Activated CD4-positive, alpha-beta T cell treated with anti-CD3 and anti-CD28 coated beads, Interleukin-2, Interleukin-4, amounts not matched to agents 100 ng/mL and 50 ng/mL, durations not matched to agents 16 hours and 8 hours (primary cell): ENCODE measurements at regions not wholly inside any gene's neighbourhood (a gene's known extent, or its start where the extent isn't known, plus 50 kb on each side); places are given as distances from the start of the nearest gene placed in this dataset.
"Not testable (repeated sequence)": the region's sequence is repeated elsewhere in the genome, so short reads cannot be mapped to it uniquely, and the experiment has no call there.

Experiments
- DNase-seq: peaks from one replicate; pipeline ENCODE4 v3.0.0-alpha.2; 2020; ENCODE audit warnings: low spot score

GRCh38 chr1:200317236-200317635 is 92.6 kb downstream of the ZNF281 start:
- no peak for DNase-seq

DNA sequence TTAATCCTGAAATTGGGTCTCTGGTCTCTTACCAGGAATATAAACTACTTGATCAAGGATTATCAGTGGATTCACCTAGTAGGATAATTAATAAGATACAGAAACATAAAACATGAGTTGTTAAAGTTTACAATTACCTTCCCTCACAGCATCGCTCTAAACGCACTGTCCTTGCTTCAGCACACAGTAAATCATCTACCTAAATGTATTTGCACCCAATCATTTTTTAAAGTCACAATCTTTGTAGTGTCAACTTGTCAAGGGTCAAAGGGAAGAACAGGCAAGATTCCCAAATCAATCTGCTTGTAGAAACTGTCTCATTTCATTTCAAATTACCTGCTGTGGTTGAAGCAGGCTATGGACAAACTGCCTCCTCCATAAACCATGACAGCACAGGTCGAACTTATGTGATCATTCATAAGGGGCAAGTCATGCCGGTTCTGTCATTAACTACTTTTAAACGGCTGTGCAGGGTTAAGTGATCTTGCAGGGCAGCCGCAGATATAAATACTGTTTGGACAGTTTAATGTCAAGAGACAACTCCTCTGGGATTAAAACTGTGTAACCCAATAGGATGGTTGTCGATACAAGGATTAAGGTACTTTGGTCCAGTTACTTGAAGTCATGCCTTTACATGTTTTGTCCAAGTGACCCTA is 93.6 kb downstream of the ZNF281 start:
- no peak for DNase-seq

DNA sequence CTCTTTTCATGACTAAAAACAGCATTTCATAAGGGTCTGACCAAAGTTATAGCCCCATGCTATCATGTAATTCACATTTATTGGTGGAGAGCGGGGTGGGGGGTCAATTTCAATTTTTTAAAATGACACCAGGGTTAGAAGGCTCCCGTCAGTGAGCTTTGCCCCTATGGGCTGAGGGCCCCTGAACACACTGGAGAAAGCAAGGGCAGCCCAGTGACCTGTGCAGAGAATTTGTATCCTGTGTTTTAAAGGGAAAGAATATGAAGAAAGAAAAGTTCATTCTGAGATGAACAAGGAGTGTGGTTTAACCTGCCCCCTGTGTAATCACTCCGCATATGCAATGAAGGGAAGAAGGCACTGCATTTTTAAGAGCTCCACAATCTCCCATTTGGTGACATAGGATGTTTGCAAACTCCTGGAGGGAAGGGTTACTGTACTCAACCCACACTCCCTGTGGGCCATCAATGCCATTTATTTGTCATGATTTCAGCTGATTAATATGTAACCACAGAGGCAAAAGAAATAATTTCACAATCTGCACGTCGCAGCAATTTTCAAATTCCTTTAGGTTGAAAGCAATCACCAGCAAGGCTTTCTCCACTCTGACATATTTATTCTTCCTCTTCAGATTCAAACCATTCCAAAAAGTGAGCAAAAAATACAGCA is 95.6 kb downstream of the ZNF281 start:
- no peak for DNase-seq

- no peak for DNase-seq
Observed at GRCh38 chr1:200311256-200311655, 98.6 kb downstream of the ZNF281 start.

DNA sequence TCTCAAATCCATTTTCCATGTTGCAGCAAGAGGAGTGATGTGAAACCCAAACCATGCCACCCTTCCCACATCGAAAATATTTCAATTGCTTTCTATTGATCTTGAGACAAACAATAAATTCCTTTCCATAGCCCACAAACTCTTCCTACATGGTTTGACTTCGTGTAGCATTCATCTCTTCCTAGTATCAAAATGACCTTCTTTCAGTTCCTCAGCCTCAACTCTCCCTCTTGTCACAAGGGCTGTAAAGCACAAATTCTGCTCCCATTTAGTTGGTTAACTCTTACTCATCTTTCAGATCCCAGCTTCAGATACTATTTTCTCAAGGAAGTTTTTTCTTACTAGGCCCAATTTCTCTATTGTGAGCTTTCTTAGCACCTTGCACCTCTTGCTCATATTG is 99.0 kb downstream of the ZNF281 start:
- DNase-seq, result no peak

DNA sequence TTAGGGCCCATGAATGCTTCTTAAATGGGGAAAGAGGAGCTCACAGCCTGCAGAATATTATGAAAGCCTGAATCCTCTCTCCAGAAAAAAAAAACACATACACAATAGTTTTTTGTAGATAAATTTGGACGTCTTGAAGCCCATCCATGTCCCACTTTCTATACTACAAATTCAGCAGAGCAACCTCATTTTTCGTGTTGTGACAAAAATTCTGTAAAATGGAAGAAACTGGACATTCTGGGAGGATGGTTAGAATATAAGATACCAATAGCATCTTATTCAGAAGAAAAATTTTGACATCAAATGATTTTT is 102.1 kb downstream of the ZNF281 start:
- no peak for DNase-seq

- DNase-seq, result peak; percentile 44
Observed at GRCh38 chr1:200306944-200307754, 102.7 kb downstream of the ZNF281 start.

DNA sequence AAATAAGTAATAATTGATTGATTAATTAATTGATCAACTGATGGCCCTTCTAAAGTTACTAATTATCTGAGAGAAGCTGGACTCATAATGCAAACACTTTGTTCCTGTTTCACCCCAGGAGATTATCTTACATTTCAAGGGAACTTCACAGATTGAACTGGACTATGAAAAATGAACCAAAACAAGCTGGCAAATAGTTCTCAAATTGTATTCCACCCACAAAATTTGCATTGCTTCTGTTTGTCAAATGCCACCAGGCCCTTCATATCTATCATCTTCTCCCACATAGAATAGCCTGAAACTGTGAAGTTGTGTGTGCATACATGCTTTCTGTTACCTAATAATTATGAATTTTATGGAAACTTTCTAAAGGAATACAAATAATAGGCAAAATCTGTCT is 104.0 kb downstream of the ZNF281 start:
- no peak for DNase-seq

DNA sequence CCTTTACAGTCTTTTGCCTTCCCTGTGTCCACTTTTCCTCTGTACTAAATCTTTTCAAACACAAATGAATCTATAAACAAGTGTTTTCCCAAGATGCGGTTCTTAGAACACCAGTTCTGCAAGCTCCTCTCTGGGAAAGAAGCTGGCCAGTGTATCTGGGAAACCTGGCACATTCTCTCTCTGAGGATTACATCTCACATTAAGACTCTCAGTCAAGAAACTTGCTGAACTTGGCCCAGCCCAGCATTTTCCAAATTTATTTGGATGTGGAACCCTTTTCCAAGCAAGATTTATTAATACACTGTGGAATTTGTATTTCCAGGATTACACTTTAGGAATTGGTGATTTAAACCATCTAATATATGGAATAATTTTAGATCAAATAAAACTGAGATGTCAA is 105.7 kb downstream of the ZNF281 start:
- DNase-seq, result no peak

DNA sequence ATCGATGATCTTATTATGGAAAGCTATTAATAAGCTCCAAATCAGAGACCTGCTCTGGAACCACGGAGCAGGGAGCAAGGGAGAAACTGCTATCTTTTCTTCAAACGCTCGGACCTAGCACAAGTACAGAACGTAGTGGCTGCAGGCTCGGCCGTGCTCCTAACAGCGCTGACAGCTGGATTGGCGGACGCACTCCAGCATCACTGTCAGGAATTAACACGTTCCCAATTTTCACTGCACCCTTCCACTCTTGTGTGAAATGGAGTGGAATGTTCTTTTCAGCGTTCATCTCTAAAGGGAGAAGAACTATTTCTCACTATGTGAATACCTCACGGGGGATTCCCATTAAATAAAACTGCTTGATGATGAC is 106.9 kb downstream of the ZNF281 start:
- no peak for DNase-seq

GRCh38 chr1:200302192-200302920 is 107.5 kb downstream of the ZNF281 start:
- DNase-seq, result peak; percentile 49

- DNase-seq, result no peak
Observed at GRCh38 chr1:200301152-200301551, 108.7 kb downstream of the ZNF281 start.

DNA sequence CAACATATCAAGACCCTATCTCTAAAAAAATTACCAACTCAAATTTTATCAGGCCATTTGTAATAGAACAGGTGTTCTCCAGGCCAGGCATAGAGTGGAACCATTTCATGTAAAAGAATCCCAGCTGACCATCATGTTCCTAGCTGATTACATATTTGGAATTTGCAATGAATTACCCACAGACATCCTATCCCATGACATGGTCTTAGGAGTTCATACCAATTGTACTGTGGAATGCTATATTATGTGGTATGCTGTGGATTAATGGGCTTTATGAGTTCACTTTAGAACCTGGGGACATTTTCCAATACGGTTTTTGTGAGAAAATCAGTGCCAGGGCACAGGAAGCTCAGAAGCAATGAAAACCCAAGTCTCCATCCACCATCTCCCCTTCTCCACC is 110.3 kb downstream of the ZNF281 start:
- no peak for DNase-seq

GRCh38 chr1:200298242-200298641 is 111.6 kb downstream of the ZNF281 start:
- DNase-seq, result no peak

DNA sequence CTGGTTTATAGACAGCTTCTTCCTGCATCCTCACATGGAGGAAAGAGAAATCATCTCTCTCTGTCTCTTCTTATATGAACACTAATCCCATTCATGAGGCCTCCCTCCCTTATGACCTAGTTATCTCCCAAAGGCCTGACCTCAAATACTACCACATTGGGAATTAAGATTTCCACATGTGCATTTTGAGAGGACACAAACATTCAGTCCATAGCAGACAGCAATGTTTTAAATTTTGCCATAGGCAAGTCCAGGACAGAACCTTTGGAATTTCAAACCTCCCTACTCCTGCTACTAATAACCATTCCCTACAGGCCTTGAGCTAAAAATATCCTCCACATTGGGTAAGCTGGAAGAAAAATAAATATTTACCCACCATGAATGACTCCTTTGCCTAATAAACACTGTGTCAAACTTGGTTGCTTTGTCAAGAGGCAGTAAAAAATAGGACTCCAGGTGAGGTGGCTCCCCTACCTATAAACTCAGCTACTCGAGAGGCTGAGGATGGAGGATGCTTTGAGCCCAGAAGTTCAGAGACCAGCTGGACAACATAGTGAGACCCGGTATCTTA is 113.7 kb downstream of the ZNF281 start:
- DNase-seq, result no peak

DNA sequence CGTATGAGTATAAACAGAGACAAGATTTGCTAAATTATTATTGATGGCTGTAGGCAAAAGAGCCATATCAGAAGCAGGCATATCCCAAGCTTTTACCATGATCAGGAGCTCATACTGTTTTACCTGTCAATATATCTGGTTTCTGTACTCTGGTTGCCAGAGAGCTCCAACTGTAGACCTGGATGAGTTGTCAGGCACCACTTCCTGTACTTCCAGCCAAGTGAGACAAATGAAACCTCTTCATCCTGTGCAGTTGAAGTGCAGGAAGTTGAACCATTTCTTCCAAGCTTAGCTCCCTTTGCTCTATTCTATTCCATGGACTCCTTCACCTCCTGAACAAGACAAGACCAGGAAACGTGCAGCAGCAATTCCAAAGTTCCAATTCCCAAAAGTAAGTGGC is 115.6 kb downstream of the ZNF281 start:
- DNase-seq, result no peak

DNA sequence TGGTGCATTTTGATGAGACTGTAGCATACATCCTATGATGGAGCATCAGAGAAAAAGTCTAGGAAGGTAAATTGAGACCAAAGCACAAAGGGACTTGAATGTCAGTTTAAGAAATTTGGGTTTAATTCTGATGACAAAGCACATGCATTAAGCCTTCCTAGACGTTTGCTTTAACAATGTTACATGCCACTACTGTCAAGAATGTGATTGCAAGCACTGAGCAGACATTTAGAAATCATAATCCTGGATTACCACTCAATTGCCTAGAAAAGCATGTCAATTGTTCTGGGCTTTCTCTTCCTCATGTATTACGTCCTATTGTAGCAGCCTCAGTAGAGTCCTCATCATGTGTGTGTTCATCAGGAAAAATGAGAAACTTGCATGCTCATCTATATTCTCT is 117.1 kb downstream of the ZNF281 start:
- no peak for DNase-seq

DNA sequence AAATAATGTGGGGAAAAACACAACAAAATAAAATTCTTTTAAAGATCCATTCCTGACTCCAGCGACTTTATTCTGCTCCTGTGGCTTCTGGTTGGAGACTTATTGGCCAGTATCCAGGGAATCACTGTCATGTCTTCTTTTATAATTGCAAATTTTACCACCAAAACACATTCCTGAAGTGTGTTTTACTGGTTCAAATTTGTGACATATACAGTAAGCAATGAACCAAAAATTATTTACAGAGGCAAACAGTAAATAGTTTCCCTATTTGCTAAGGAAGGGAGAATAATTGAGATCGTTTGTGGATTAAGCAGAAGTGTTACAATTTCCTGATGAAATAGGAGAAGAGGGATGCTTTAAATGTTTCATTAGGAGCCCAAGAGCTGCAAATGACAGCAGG is 118.7 kb downstream of the ZNF281 start:
- DNase-seq, result no peak

- no peak for DNase-seq
Observed at GRCh38 chr1:200290010-200290685, 119.7 kb downstream of the ZNF281 start.

DNA sequence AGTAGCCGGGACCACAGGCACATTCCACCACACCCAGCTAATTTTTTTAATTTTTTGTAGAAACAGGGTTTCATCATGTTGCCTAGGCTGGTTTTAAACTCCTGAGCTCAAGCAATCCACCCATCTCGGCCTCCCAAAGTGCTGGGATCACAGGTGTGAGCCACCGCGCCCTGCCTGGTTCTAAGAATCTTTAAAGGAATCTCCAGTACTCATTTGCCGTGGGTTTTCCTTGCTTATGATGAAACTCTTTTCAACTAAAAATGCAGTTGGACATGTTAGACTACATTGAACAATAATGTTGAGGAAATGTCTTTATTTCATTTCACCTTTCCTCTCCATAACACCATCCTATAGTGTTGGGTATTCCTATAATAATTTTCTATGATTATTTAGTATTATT is 121.6 kb downstream of the ZNF281 start:
- DNase-seq, result no peak

GRCh38 chr1:200284236-200284635 is 125.6 kb downstream of the ZNF281 start:
- DNase-seq, result not testable (repeated sequence)
